HG03565 (cell line): ENCODE measurements at regions not wholly inside any gene's neighbourhood (a gene's known extent, or its start where the extent isn't known, plus 50 kb on each side); places are given as distances from the start of the nearest gene placed in this dataset.
"Not testable (repeated sequence)": the region's sequence is repeated elsewhere in the genome, so short reads cannot be mapped to it uniquely, and the experiment has no call there.

ENCODE experiments used
- ATAC-seq: cut with Tn5 transposase; IDR thresholded peaks from one replicate; pipeline ENCODE4 v1.9.1; 2021; ENCODE audit warnings: mild to moderate bottlenecking, moderate library complexity; ENCODE audit not compliant: unreplicated experiment

GRCh38 chr2:88857274-88857741 is 165.8 kb downstream of the RPIA start:
- no peak for ATAC-seq

GRCh38 chr2:88857951-88858411 is 166.5 kb downstream of the RPIA start:
- peak; percentile 32 for ATAC-seq

GRCh38 chr2:88859461-88859860 is 168.0 kb downstream of the RPIA start:
- no peak for ATAC-seq

GRCh38 chr2:88860421-88861075 is 169.1 kb downstream of the RPIA start:
- no peak for ATAC-seq

- ATAC-seq = peak; percentile 53
Measured at GRCh38 chr2:88865801-88866371, 174.4 kb downstream of the RPIA start.

- no peak for ATAC-seq
Measured at GRCh38 chr2:88866756-88867155, 175.3 kb downstream of the RPIA start.

- ATAC-seq = no peak
Measured at GRCh38 chr2:88868861-88869260, 177.4 kb downstream of the RPIA start.

GRCh38 chr2:88870267-88870839 is 178.9 kb downstream of the RPIA start:
- no peak for ATAC-seq

- no peak for ATAC-seq
Measured at GRCh38 chr2:88871336-88871735, 179.9 kb downstream of the RPIA start.

GRCh38 chr2:88873620-88874019 is 182.1 kb downstream of the RPIA start:
- no peak for ATAC-seq

GRCh38 chr2:88874063-88874657 is 182.7 kb downstream of the RPIA start:
- no peak for ATAC-seq

- ATAC-seq = no peak
Measured at GRCh38 chr2:88875736-88876135, 184.3 kb downstream of the RPIA start.

- no peak for ATAC-seq
Measured at GRCh38 chr2:88880441-88880953, 189.0 kb downstream of the RPIA start.

GRCh38 chr2:88885275-88885674 is 193.8 kb downstream of the RPIA start:
- no peak for ATAC-seq

GRCh38 chr2:88885679-88886416 is 194.4 kb downstream of the RPIA start:
- no peak for ATAC-seq

GRCh38 chr2:88887466-88887865 is 196.0 kb downstream of the RPIA start:
- not testable (repeated sequence) for ATAC-seq

GRCh38 chr2:88892207-88892606 is 200.7 kb downstream of the RPIA start:
- ATAC-seq = no peak

- no peak for ATAC-seq
Measured at GRCh38 chr2:88892788-88893187, 201.3 kb downstream of the RPIA start.

GRCh38 chr2:88896971-88897370 is 205.5 kb downstream of the RPIA start:
- no peak for ATAC-seq

GRCh38 chr2:88897715-88898114 is 206.2 kb downstream of the RPIA start:
- no peak for ATAC-seq

- ATAC-seq = no peak
Measured at GRCh38 chr2:88903749-88904353, 212.4 kb downstream of the RPIA start.
